Parathyroid adenoma (tissue), 2 donors: ENCODE measurements at regions not wholly inside any gene's neighbourhood (a gene's known extent, or its start where the extent isn't known, plus 50 kb on each side); places are given as distances from the start of the nearest gene placed in this dataset.

Source experiments
- H2AFZ ChIP-seq: fragments of 300-600 bp; sonication (generic); one replicate; pipeline ENCODE4 v1.7.0; 2017; ENCODE audit warnings: antibody characterized with exemption, mild to moderate bottlenecking
- H3K27ac ChIP-seq: fragments of 300-600 bp; sonication (generic); one replicate; pipeline ENCODE4 v1.7.0; 2017
- H3K27me3 ChIP-seq: fragments of 300-600 bp; sonication (generic); one replicate; pipeline ENCODE4 v1.7.0; 2017; ENCODE audit warnings: low read length; ENCODE audit not compliant: control insufficient read depth, insufficient read depth
- H3K36me3 ChIP-seq: fragments of 300-600 bp; sonication (generic); one replicate; pipeline ENCODE4 v1.7.0; 2017; ENCODE audit warnings: low read length; ENCODE audit not compliant: control insufficient read depth, insufficient read depth
- H3K4me1 ChIP-seq: fragments of 300-600 bp; sonication (generic); one replicate; pipeline ENCODE4 v1.7.0; 2017; ENCODE audit warnings: control low read depth
- H3K4me2 ChIP-seq: fragments of 300-600 bp; sonication (generic); one replicate; pipeline ENCODE4 v1.7.0; 2017; ENCODE audit warnings: low read length
- H3K4me3 ChIP-seq: fragments of 300-600 bp; sonication (generic); one replicate; pipeline ENCODE4 v1.7.0; 2017; ENCODE audit warnings: low read depth, low read length
- H3K79me2 ChIP-seq: fragments of 300-600 bp; sonication (generic); one replicate; pipeline ENCODE4 v1.7.0; 2017; ENCODE audit warnings: control low read depth
- H3K9ac ChIP-seq: fragments of 300-600 bp; sonication (generic); one replicate; pipeline ENCODE4 v1.7.0; 2017; ENCODE audit warnings: mild to moderate bottlenecking
- H3K9me3 ChIP-seq: fragments of 300-600 bp; sonication (generic); one replicate; pipeline ENCODE4 v1.7.0; 2017; ENCODE audit warnings: low read length; ENCODE audit not compliant: control insufficient read depth
- TF ChIP-seq, protein P1 (sequence below): fragments of 300-600 bp; sonication (generic); IDR thresholded peaks from one replicate; pipeline ENCODE4 v1.7.0; 2017; ENCODE audit warnings: antibody characterized with exemption, mild to moderate bottlenecking
- donor health status: primary hyperparathyroidism.

DNA sequence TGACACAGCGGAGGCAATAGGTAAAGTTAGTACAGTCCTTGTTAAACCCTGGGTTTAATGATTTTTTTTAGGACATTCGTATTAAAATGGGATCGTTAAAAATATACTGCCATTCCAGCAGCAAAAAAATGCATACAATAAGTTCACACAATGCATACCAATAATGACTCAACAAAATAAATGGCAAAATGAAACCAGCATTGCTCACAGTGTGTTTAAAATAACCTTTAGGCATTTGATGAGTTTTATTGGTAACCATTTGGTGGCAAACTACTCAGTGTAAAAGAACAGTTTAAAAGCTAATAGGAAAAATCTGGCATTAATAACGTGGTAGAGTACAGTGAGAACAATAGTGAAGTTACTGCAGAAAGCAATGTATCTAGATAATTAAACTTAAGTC, 539.0 kb upstream of the PIK3C3 start:
- Histone ChIP-seq H3K27ac (no peak overlapping the region), H3K4me3 (no peak overlapping the region), H3K4me2 (no peak overlapping the region), H3K4me1 (no peaks in the 10 kb centered on the region), H3K9me3 (no peaks in the 10 kb centered on the region), H3K79me2 (no peaks in the 10 kb centered on the region), H3K36me3 (no peaks in the 10 kb centered on the region), H3K9ac (no peak overlapping the region), H3K27me3 (no peaks in the 10 kb centered on the region), H2AFZ (no peak overlapping the region)
- TF ChIP-seq, protein P1, sequence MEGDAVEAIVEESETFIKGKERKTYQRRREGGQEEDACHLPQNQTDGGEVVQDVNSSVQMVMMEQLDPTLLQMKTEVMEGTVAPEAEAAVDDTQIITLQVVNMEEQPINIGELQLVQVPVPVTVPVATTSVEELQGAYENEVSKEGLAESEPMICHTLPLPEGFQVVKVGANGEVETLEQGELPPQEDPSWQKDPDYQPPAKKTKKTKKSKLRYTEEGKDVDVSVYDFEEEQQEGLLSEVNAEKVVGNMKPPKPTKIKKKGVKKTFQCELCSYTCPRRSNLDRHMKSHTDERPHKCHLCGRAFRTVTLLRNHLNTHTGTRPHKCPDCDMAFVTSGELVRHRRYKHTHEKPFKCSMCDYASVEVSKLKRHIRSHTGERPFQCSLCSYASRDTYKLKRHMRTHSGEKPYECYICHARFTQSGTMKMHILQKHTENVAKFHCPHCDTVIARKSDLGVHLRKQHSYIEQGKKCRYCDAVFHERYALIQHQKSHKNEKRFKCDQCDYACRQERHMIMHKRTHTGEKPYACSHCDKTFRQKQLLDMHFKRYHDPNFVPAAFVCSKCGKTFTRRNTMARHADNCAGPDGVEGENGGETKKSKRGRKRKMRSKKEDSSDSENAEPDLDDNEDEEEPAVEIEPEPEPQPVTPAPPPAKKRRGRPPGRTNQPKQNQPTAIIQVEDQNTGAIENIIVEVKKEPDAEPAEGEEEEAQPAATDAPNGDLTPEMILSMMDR, result no peak

DNA sequence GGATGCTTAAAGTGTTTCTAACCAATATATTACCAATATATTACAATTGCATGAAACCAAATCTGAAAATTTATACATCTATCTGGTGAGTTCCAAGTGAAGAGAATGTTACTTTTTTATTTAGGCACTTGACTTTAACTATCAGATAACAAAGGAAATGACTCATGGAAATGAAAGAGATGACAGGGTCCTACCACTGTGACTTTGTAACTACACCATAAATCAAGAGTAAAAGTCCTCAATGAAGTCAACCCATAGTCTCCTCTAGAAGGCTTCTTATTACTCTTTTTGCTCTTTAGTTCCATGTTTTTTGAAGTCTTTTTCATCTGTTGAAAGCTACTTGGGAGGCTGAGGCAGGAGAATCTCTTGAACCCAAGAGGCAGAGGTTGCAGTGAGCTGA, 545.0 kb upstream of the PIK3C3 start:
- no peak overlapping the region for H3K27ac ChIP-seq
- H3K9me3 ChIP-seq, result no peaks in the 10 kb centered on the region
- TF ChIP-seq, protein P1, result no peak
- no peaks in the 10 kb centered on the region for H3K79me2 ChIP-seq
- no peaks in the 10 kb centered on the region for H3K4me1 ChIP-seq
- no peak overlapping the region for H3K4me3 ChIP-seq
- no peak overlapping the region for H3K4me2 ChIP-seq
- no peaks in the 10 kb centered on the region for H3K27me3 ChIP-seq
- no peaks in the 10 kb centered on the region for H3K36me3 ChIP-seq
- no peak overlapping the region for H2AFZ ChIP-seq
- no peak overlapping the region for H3K9ac ChIP-seq

DNA sequence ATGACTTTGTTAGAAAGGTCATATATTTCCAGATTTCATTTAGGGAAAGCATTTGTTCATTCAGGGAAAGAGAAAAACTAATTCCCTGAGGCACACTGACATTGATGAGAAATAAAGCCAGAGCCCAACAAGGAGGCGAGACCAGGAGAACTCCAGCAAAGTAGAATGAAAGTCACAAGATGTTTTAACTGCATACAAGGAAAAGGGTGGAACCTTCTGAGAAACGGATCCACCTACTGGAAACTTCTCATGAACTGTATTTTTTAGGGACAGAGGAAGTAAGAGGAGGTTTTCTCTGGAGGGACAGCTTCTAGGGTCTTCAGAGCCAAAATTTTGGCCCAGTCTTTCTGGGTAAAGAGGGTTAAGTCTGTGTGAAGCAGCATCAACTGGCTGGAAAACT, 548.2 kb upstream of the PIK3C3 start:
- no peaks in the 10 kb centered on the region for H3K79me2 ChIP-seq
- no peaks in the 10 kb centered on the region for H3K9me3 ChIP-seq
- H3K27me3 ChIP-seq, result no peaks in the 10 kb centered on the region
- no peaks in the 10 kb centered on the region for H3K36me3 ChIP-seq
- no peak overlapping the region for H3K4me3 ChIP-seq
- no peaks in the 10 kb centered on the region for H3K4me1 ChIP-seq
- H3K4me2 ChIP-seq, result no peak overlapping the region
- H2AFZ ChIP-seq, result no peak overlapping the region
- no peak overlapping the region for H3K9ac ChIP-seq
- TF ChIP-seq, protein P1, result no peak
- H3K27ac ChIP-seq, result no peak overlapping the region

DNA sequence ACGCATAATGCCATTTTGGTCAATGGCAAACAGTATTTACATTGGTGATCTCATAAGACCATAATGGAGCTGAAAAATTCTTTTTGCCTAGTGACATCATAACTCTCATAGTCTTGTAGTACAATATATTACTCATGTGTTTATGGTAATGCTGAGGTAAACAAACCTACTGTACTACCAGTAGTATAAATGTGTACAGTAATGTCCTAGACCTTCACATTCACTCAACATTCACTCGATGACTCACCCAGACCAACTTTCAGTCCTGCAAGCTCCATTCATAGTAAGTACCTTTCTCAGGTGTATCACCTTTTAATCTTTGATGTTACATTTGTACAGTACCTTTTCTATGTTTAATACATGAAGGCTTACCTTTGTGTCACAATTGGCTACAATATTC, 558.2 kb upstream of the PIK3C3 start:
- no peak overlapping the region for H3K4me3 ChIP-seq
- H3K4me1 ChIP-seq, result no peaks in the 10 kb centered on the region
- no peak overlapping the region for H3K9ac ChIP-seq
- no peaks in the 10 kb centered on the region for H3K79me2 ChIP-seq
- H3K27ac ChIP-seq, result no peak overlapping the region
- no peaks in the 10 kb centered on the region for H3K36me3 ChIP-seq
- TF ChIP-seq, protein P1, result no peak
- no peak overlapping the region for H3K4me2 ChIP-seq
- no peak overlapping the region for H2AFZ ChIP-seq
- no peaks in the 10 kb centered on the region for H3K9me3 ChIP-seq
- no peaks in the 10 kb centered on the region for H3K27me3 ChIP-seq

DNA sequence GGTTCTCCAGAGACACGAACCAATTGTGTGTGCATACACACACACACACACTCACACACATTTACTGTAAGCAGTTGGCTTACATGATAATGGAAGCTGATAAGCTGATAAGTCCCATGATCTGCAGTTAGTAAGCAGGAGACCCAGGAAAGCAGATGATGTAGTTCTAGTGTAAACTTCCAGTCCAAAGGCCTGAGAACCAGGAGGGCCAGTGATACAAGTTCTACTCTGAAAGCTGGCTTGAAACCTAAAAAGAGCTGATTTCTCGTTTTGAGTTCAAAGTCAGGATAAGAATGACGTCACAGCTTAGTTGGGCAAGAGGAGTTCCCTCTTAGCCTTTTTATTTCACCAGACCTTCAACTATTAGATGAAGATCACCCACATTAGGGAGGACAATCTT, 558.8 kb upstream of the PIK3C3 start:
- H3K9ac ChIP-seq, result no peak overlapping the region
- no peaks in the 10 kb centered on the region for H3K9me3 ChIP-seq
- no peak overlapping the region for H3K4me2 ChIP-seq
- H3K27me3 ChIP-seq, result no peaks in the 10 kb centered on the region
- no peaks in the 10 kb centered on the region for H3K36me3 ChIP-seq
- H3K27ac ChIP-seq, result no peak overlapping the region
- no peak overlapping the region for H3K4me3 ChIP-seq
- no peaks in the 10 kb centered on the region for H3K4me1 ChIP-seq
- no peaks in the 10 kb centered on the region for H3K79me2 ChIP-seq
- no peak overlapping the region for H2AFZ ChIP-seq
- TF ChIP-seq, protein P1, result no peak
